Panc1 (cell line): ENCODE measurements at regions not wholly inside any gene's neighbourhood (a gene's known extent, or its start where the extent isn't known, plus 50 kb on each side); places are given as distances from the start of the nearest gene placed in this dataset.

ENCODE experiments used
- ATAC-seq: fragments of 200-7000 bp; cut with Tn5 transposase; 2 replicates; pipeline ENCODE4 v1.9.1; 2020; ENCODE audit warnings: mild to moderate bottlenecking, moderate library complexity
- BruUV-seq: library from RNA; stranded (reverse); fragments of 400-500 nt; replicated peaks from 2 replicates; lab custom pipeline; 2021; lab: Mats Ljungman, UMichigan
- CTCF ChIA-PET: fragments of 300-600 bp; sonication (Branson Sonifier 250); formaldehyde crosslinking; loops from one replicate; lab custom pipeline; 2022; ENCODE audit warnings: antibody characterized with exemption; lab: Charles Lee
- POLR2A ChIA-PET: fragments of 300-600 bp; sonication (Branson Sonifier 250); formaldehyde crosslinking; loops from one replicate; lab custom pipeline; 2022; ENCODE audit warnings: antibody characterized with exemption; lab: Charles Lee
- DNase-seq: peaks from one replicate; pipeline ENCODE4 v3.0.0-alpha.2; 2010; ENCODE audit warnings: low read depth, low spot score
- H3K27ac ChIP-seq: 2 replicates; pipeline ENCODE4 v1.5.1; 2011; ENCODE audit warnings: mild to moderate bottlenecking, low read length, inconsistent platforms
- H3K27me3 ChIP-seq: fragments of 200-500 bp; sonication (Bioruptor generic); 2 replicates; pipeline ENCODE4 v1.6.0; 2014; ENCODE audit warnings: low read length, inconsistent platforms; ENCODE audit not compliant: control insufficient read depth, insufficient read depth
- H3K36me3 ChIP-seq: fragments of 200-500 bp; sonication (Bioruptor generic); 2 replicates; pipeline ENCODE4 v1.5.1; 2014; ENCODE audit warnings: inconsistent platforms, mild to moderate bottlenecking, low read length, moderate library complexity; ENCODE audit not compliant: control insufficient read depth, insufficient read depth
- H3K4me1 ChIP-seq: 2 replicates; pipeline ENCODE4 v1.5.1; 2011; ENCODE audit warnings: inconsistent platforms, mild to moderate bottlenecking, low read length, moderate library complexity; ENCODE audit not compliant: control insufficient read depth, insufficient read depth
- H3K4me3 ChIP-seq, 2 experiments: 2 replicates each; pipeline ENCODE4 v1.5.1; 2011 to 2012; ENCODE audit warnings: low read depth in 2 of 2, low read length in 2 of 2, mild to moderate bottlenecking in 2 of 2, inconsistent platforms in 1 of 2, moderate library complexity in 1 of 2
- H3K9me3 ChIP-seq: fragments of 200-500 bp; sonication (Bioruptor generic); 2 replicates; pipeline ENCODE4 v1.5.1; 2014; ENCODE audit warnings: low read depth, mild to moderate bottlenecking, inconsistent platforms, low read length, moderate library complexity; ENCODE audit not compliant: control insufficient read depth, insufficient read depth
- POLR2AphosphoS5 ChIP-seq: IDR thresholded peaks from 2 replicates; pipeline ENCODE4 v1.6.1; 2012; ENCODE audit warnings: mild to moderate bottlenecking, low read depth, low read length, moderate library complexity
- SIN3A ChIP-seq: IDR thresholded peaks from 2 replicates; pipeline ENCODE4 v1.6.1; 2012; ENCODE audit warnings: low read depth, mild to moderate bottlenecking, low read length, moderate library complexity, borderline replicate concordance; ENCODE audit not compliant: insufficient read depth
- TCF7L2 ChIP-seq: IDR thresholded peaks from 2 replicates; pipeline ENCODE4 v1.6.1; 2011; ENCODE audit warnings: mild to moderate bottlenecking, low read depth, low read length, inconsistent platforms
- in situ Hi-C: cut with HindIII; loops from 2 replicates; pipeline ENCODE4 v1.10.0; 2016; ENCODE audit warnings: low sequenced_read_pairs, low pct_unique_long_range_greater_than_20kb
- intact Hi-C: fragments of 100-400 bp; cut with micrococcal nuclease; formaldehyde crosslinking; loops from one replicate; pipeline ENCODE4 v1.10.0; 2022; ENCODE audit not compliant: unreplicated experiment
- TF ChIP-seq, protein P1 (sequence below), 2 experiments: IDR thresholded peaks; 2 replicates each; pipeline ENCODE4 v1.6.1; 2011 to 2012; ENCODE audit warnings: low read depth in 2 of 2, control low read depth in 1 of 2, low read length in 1 of 2, mild to moderate bottlenecking in 1 of 2, moderate library complexity in 1 of 2; ENCODE audit not compliant: insufficient read depth in 1 of 2
- TF ChIP-seq, protein P2 (sequence below): fragments of 450-650 bp; IDR thresholded peaks from 2 replicates; pipeline ENCODE4 v1.5.1; 2017; ENCODE audit warnings: mild to moderate bottlenecking

DNA sequence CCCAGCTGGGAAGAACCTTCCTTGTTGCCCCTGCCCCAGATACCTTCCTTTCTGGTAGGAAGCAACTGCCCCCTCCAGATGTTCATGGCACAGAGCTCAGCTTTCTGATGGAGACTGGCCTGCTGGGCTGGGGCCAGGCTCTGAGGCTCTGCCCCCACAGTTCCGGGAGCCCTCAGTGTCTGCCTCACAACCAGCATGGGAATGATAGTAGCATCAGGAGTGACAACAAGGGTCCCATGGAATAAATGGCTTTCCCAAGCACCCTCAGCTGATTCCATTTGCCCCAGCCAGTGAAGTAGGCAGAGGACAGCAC lies 65.6 kb upstream of the IQSEC1 start:
- ATAC-seq (no peak), DNase-seq (no peak)
- Histone ChIP-seq H3K4me1 (no peaks in the 10 kb centered on the region), H3K27me3 (no peaks in the 10 kb centered on the region), H3K9me3 (no peaks in the 10 kb centered on the region), H3K27ac (no peak overlapping the region), H3K36me3 (no peaks in the 10 kb centered on the region), H3K4me3 (no peak overlapping the region)
- intact Hi-C loops (no loop called here), in situ Hi-C loops (no loop called here)
- TF ChIP-seq POLR2AphosphoS5 (no peak), TCF7L2 (no peak), SIN3A (no peak)
- TF ChIP-seq, protein P1, sequence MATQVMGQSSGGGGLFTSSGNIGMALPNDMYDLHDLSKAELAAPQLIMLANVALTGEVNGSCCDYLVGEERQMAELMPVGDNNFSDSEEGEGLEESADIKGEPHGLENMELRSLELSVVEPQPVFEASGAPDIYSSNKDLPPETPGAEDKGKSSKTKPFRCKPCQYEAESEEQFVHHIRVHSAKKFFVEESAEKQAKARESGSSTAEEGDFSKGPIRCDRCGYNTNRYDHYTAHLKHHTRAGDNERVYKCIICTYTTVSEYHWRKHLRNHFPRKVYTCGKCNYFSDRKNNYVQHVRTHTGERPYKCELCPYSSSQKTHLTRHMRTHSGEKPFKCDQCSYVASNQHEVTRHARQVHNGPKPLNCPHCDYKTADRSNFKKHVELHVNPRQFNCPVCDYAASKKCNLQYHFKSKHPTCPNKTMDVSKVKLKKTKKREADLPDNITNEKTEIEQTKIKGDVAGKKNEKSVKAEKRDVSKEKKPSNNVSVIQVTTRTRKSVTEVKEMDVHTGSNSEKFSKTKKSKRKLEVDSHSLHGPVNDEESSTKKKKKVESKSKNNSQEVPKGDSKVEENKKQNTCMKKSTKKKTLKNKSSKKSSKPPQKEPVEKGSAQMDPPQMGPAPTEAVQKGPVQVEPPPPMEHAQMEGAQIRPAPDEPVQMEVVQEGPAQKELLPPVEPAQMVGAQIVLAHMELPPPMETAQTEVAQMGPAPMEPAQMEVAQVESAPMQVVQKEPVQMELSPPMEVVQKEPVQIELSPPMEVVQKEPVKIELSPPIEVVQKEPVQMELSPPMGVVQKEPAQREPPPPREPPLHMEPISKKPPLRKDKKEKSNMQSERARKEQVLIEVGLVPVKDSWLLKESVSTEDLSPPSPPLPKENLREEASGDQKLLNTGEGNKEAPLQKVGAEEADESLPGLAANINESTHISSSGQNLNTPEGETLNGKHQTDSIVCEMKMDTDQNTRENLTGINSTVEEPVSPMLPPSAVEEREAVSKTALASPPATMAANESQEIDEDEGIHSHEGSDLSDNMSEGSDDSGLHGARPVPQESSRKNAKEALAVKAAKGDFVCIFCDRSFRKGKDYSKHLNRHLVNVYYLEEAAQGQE (IDR thresholded peaks at IDR 0.05; ENCODE audit: insufficient read depth in 1 of 2, low read depth in 2 of 2, low read length in 1 of 2), result no peak
- TF ChIP-seq, protein P2, sequence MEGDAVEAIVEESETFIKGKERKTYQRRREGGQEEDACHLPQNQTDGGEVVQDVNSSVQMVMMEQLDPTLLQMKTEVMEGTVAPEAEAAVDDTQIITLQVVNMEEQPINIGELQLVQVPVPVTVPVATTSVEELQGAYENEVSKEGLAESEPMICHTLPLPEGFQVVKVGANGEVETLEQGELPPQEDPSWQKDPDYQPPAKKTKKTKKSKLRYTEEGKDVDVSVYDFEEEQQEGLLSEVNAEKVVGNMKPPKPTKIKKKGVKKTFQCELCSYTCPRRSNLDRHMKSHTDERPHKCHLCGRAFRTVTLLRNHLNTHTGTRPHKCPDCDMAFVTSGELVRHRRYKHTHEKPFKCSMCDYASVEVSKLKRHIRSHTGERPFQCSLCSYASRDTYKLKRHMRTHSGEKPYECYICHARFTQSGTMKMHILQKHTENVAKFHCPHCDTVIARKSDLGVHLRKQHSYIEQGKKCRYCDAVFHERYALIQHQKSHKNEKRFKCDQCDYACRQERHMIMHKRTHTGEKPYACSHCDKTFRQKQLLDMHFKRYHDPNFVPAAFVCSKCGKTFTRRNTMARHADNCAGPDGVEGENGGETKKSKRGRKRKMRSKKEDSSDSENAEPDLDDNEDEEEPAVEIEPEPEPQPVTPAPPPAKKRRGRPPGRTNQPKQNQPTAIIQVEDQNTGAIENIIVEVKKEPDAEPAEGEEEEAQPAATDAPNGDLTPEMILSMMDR, result no peak
- BruUV-seq, result no TSS peak
- ChIA-PET POLR2A (interaction anchor here (0.6 kb wide), 1 partner anchor 564 kb away, joined by 3 read pairs; no protein-coding TSS in a partner anchor), CTCF (no interaction called here)

DNA sequence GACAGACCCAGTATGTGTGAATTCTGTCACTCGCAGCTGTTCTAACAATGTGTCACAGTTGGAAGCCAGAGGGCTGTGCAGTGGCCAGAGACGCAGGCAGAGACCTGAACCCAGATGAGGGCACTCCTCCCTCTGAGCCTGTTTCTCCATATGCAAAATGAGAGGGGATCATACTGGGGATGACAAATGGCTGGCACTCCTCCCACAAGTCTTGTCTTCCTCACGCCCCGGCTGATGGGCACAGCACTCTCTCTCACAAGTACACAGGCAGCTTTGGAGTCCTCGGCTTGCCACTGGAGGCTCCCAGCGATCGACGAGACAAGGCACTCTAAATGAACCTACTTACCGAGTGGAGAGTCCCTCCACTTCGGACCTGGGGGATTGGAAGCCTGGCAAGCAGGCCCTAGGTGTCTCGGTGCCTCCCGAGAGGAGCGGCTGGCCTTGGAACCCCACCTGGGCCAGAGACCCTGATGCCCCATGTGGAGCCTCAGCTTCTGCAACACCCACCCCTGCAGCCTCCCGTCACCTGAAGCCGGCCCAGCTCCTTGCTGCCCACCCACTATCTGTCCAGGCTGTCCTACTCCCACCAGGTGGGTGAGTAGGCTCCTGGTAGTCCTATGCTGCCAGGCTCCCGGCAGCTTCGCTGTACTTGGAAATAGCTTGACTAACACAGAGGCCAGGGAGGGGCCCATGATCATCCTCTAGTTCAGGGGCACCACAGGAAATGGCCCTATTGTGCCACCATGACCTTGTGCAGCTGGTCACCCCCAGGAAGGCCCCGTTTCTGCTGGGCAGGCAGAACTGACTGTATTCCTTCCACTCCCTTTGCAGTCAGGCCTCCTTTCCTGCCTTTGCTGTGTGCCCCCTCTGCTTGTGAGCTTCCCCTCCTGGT lies 65.0 kb upstream of the IQSEC1 start:
- no TSS peak for BruUV-seq

More for the DNA sequence above, 65.0 kb upstream of the IQSEC1 start:
- in situ Hi-C loops (no loop called here), intact Hi-C loops (no loop called here)
- no peaks in the 10 kb centered on the region for H3K9me3 ChIP-seq
- no peaks in the 10 kb centered on the region for H3K4me1 ChIP-seq
- H3K27me3 ChIP-seq, result no peaks in the 10 kb centered on the region
- TF ChIP-seq, protein P1 (IDR thresholded peaks at IDR 0.05; ENCODE audit: insufficient read depth in 1 of 2, low read depth in 2 of 2, low read length in 1 of 2), result no peak
- TF ChIP-seq POLR2AphosphoS5, result no peak
- no peak for TF ChIP-seq SIN3A
- TF ChIP-seq, protein P2, result no peak
- TF ChIP-seq TCF7L2, result no peak
- ATAC-seq (no peak), DNase-seq (no peak)
- no peaks in the 10 kb centered on the region for H3K36me3 ChIP-seq
- no peak overlapping the region for H3K27ac ChIP-seq
- ChIA-PET POLR2A (interaction anchor here (0.6 kb wide), 1 partner anchor 565 kb away, joined by 3 read pairs; no protein-coding TSS in a partner anchor), CTCF (no interaction called here)
- no peak overlapping the region for H3K4me3 ChIP-seq
